HEK293T (cell line): ENCODE measurements at regions not wholly inside any gene's neighbourhood (a gene's known extent, or its start where the extent isn't known, plus 50 kb on each side); places are given as distances from the start of the nearest gene placed in this dataset.

Source experiments
- BHLHE40 ChIP-seq: fragments of 450-650 bp; IDR thresholded peaks from 2 replicates; pipeline ENCODE4 v1.6.1; 2016; ENCODE audit warnings: mild to moderate bottlenecking, moderate library complexity, borderline replicate concordance
- ELF4 ChIP-seq: fragments of 450-650 bp; IDR thresholded peaks from 2 replicates; pipeline ENCODE4 v1.6.1; 2017; ENCODE audit warnings: antibody characterized with exemption
- FOXK2 ChIP-seq: fragments of 450-650 bp; IDR thresholded peaks from 2 replicates; pipeline ENCODE4 v1.6.1; 2016; ENCODE audit warnings: mild to moderate bottlenecking
- FOXM1 ChIP-seq: fragments of 450-650 bp; IDR thresholded peaks from 2 replicates; pipeline ENCODE4 v1.6.1; 2017; ENCODE audit warnings: mild to moderate bottlenecking, borderline replicate concordance
- NFRKB ChIP-seq: fragments of 450-650 bp; IDR thresholded peaks from 2 replicates; pipeline ENCODE4 v1.6.1; 2016; ENCODE audit warnings: mild to moderate bottlenecking, moderate library complexity
- SUZ12 ChIP-seq: fragments of 450-650 bp; IDR thresholded peaks from 2 replicates; pipeline ENCODE4 v1.6.1; 2016; ENCODE audit warnings: mild to moderate bottlenecking
- TARDBP ChIP-seq: fragments of 450-650 bp; IDR thresholded peaks from 2 replicates; pipeline ENCODE4 v1.6.1; 2016
- ZNF384 ChIP-seq: fragments of 450-650 bp; IDR thresholded peaks from 2 replicates; pipeline ENCODE4 v1.6.1; 2016

DNA sequence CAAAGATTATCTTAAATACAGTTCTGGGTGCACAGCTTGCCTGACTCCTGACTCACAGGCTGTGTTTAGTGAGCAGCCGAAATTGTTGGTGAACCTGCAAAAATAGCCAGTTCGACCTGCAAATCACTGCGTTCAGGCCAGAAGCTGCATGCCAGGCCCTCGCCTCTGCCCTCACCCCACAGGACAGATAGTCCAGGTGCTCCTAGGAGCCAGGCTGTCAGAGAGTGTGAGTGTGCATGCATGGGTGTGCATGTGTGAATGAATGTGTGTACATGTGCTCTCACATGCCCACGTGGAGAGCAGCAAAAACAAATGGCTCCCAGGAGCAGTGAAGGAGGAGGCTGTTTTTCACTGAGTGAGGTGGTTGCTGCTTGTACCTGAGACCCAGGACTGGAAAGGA, 131.8 kb downstream of the ABCC12 start:
- TF ChIP-seq BHLHE40 (no peak), FOXK2 (no peak), FOXM1 (no peak), ZNF384 (no peak), SUZ12 (no peak), ELF4 (no peak), TARDBP (no peak), NFRKB (no peak)
